Vagina (tissue), 2 donors: ENCODE measurements at regions not wholly inside any gene's neighbourhood (a gene's known extent, or its start where the extent isn't known, plus 50 kb on each side); places are given as distances from the start of the nearest gene placed in this dataset.

Source experiments
- CTCF ChIP-seq, 3 experiments: fragments of 450-650 bp in 2 of 3; fragments of 200-600 bp in 1 of 3; sonication (generic) in 1 of 3; IDR thresholded peaks; one replicate each; pipeline ENCODE4 v1.5.1; 2017 to 2019; ENCODE audit warnings: antibody characterized with exemption in 3 of 3, mild to moderate bottlenecking in 2 of 3, moderate library complexity in 2 of 3
- POLR2A ChIP-seq, 2 donors: fragments of 450-650 bp; IDR thresholded peaks; one replicate each; pipeline ENCODE4 v1.6.1; 2017; ENCODE audit warnings: antibody characterized with exemption in 2 of 2, mild to moderate bottlenecking in 2 of 2, moderate library complexity in 2 of 2
- POLR2AphosphoS5 ChIP-seq, 2 donors: sonication (generic); formaldehyde crosslinking; IDR thresholded peaks; one replicate each; pipeline ENCODE4 v1.9.0; 2017; ENCODE audit warnings: antibody characterized with exemption in 2 of 2, mild to moderate bottlenecking in 2 of 2, low read depth in 1 of 2; ENCODE audit not compliant: insufficient read depth in 1 of 2

GRCh38 chr3:189395825-189396224 lies 224.1 kb downstream of the TPRG1 start:
- TF ChIP-seq CTCF (IDR thresholded peaks at IDR 0.05) (no peak), POLR2A (IDR thresholded peaks at IDR 0.05) (no peak), POLR2AphosphoS5 (IDR thresholded peaks at IDR 0.05; ENCODE audit: insufficient read depth in 1 of 2, low read depth in 1 of 2) (no peak)
